ENCODE measurements at regions not wholly inside any gene's neighbourhood (a gene's known extent, or its start where the extent isn't known, plus 50 kb on each side); places are given as distances from the start of the nearest gene placed in this dataset.
"Not testable (repeated sequence)": the region's sequence is repeated elsewhere in the genome, so short reads cannot be mapped to it uniquely, and the experiment has no call there.

GRCh38 chr20:52302736-52303135, 111.2 kb upstream of the ZFP64 start:
- DNase-seq (no peak), ATAC-seq (no peak)
- Histone ChIP-seq H3K27ac (ENCODE audit: low read length) (no peak overlapping the region), H3K4me1 (ENCODE audit: insufficient read depth, low read length) (no peaks in the 10 kb centered on the region), H2AFZ (ENCODE audit: low read length) (no peak overlapping the region), H3K36me3 (ENCODE audit: low read depth, low read length) (no peaks in the 10 kb centered on the region), H3K9me3 (ENCODE audit: low read length) (no peaks in the 10 kb centered on the region), H3K4me2 (ENCODE audit: low read length) (no peak overlapping the region), H4K20me1 (ENCODE audit: low read length) (no peaks in the 10 kb centered on the region), H3K9ac (ENCODE audit: low read length) (no peak overlapping the region), H3K9me2 (replicated peaks; ENCODE audit: low read length) (no peaks in the 10 kb centered on the region), H3K4me3 (ENCODE audit: low read length) (no peak overlapping the region), H3F3A (ENCODE audit: low read length, unreplicated experiment) (no peaks in the 10 kb centered on the region), H3K79me2 (ENCODE audit: low read length) (no peaks in the 10 kb centered on the region), H3K27me3 (ENCODE audit: low read length) (peaks cover 47% of the 10 kb centered on the region)
- TF ChIP-seq EZH2phosphoT487 (IDR thresholded peaks at IDR 0.05; ENCODE audit: borderline replicate concordance, low read length) (no peak), EZH2 (IDR thresholded peaks at IDR 0.05; ENCODE audit: low read length, unreplicated experiment) (no peak), CTCF (conservative IDR thresholded peaks at IDR 0.05; ENCODE audit: low read depth, low read length) (no peak)
- ChIA-PET CTCF (no interaction called here), POLR2A (ENCODE audit: unreplicated experiment) (no interaction called here)
- intact Hi-C loops (cut with micrococcal nuclease): no loop called here
- no TSS peak for BruUV-seq (replicated peaks)

GRCh38 chr20:52302051-52302450, 110.5 kb upstream of the ZFP64 start:
- H3K4me2 ChIP-seq (ENCODE audit: low read length); H3K4me1 ChIP-seq (ENCODE audit: insufficient read depth, low read length); H2AFZ ChIP-seq (ENCODE audit: low read length); H3K79me2 ChIP-seq (ENCODE audit: low read length); H4K20me1 ChIP-seq (ENCODE audit: low read length); H3K4me3 ChIP-seq (ENCODE audit: low read length); H3F3A ChIP-seq (ENCODE audit: low read length, unreplicated experiment); DNase-seq; H3K27ac ChIP-seq (ENCODE audit: low read length); POLR2A ChIA-PET (ENCODE audit: unreplicated experiment); CTCF ChIA-PET; intact Hi-C loops (cut with micrococcal nuclease); H3K9me2 ChIP-seq (replicated peaks; ENCODE audit: low read length); H3K36me3 ChIP-seq (ENCODE audit: low read depth, low read length); H3K9me3 ChIP-seq (ENCODE audit: low read length); H3K9ac ChIP-seq (ENCODE audit: low read length); BruUV-seq (replicated peaks); ATAC-seq: not testable (repeated sequence)
- peaks cover 40% of the 10 kb centered on the region for H3K27me3 ChIP-seq (ENCODE audit: low read length)

- H3K4me2 ChIP-seq (ENCODE audit: low read length): peak overlapping the region; percentile 4; the same call in 1 of the 2 replicates
- no peaks in the 10 kb centered on the region for H4K20me1 ChIP-seq (ENCODE audit: low read length)
- ATAC-seq (peak; percentile 43; the same call in 1 of the 2 replicates), DNase-seq (peak; percentile 74)
- H3F3A ChIP-seq (ENCODE audit: low read length, unreplicated experiment): no peaks in the 10 kb centered on the region
- ChIA-PET CTCF (no interaction called here), POLR2A (ENCODE audit: unreplicated experiment) (no interaction called here)
- peaks cover 7% of the 10 kb centered on the region; the same call in 1 of the 2 replicates for H3K27me3 ChIP-seq (ENCODE audit: low read length)
- no peak overlapping the region for H3K4me3 ChIP-seq (ENCODE audit: low read length)
- H3K36me3 ChIP-seq (ENCODE audit: low read depth, low read length): no peaks in the 10 kb centered on the region
- no peak for TF ChIP-seq EZH2 (IDR thresholded peaks at IDR 0.05; ENCODE audit: low read length, unreplicated experiment)
- no peak for TF ChIP-seq EZH2phosphoT487 (IDR thresholded peaks at IDR 0.05; ENCODE audit: borderline replicate concordance, low read length)
- H3K9me3 ChIP-seq (ENCODE audit: low read length): 0 out of 2 replicates have a peak, but pooled peaks cover 4% of the 10 kb centered on the region
- no peak overlapping the region for H2AFZ ChIP-seq (ENCODE audit: low read length)
- H3K4me1 ChIP-seq (ENCODE audit: insufficient read depth, low read length): peaks cover 14% of the 10 kb centered on the region
- no TSS peak for BruUV-seq (replicated peaks)
- intact Hi-C loops (cut with micrococcal nuclease): no loop called here
- no peak overlapping the region for H3K27ac ChIP-seq (ENCODE audit: low read length)
- H3K79me2 ChIP-seq (ENCODE audit: low read length): no peaks in the 10 kb centered on the region
- no peaks in the 10 kb centered on the region; the same call in 1 of the 2 replicates for H3K9me2 ChIP-seq (replicated peaks; ENCODE audit: low read length)
- H3K9ac ChIP-seq (ENCODE audit: low read length): no peak overlapping the region
Measured at GRCh38 chr20:52295556-52295955, 104.0 kb upstream of the ZFP64 start.

GRCh38 chr20:52294106-52294628, 102.6 kb upstream of the ZFP64 start:
- Histone ChIP-seq H3K4me1 (ENCODE audit: insufficient read depth, low read length) (peaks cover 14% of the 10 kb centered on the region), H3F3A (ENCODE audit: low read length, unreplicated experiment) (no peaks in the 10 kb centered on the region), H3K79me2 (ENCODE audit: low read length) (no peaks in the 10 kb centered on the region), H3K9ac (ENCODE audit: low read length) (no peak overlapping the region), H3K4me3 (ENCODE audit: low read length) (no peak overlapping the region), H3K9me3 (ENCODE audit: low read length) (0 out of 2 replicates have a peak, but pooled peaks cover 4% of the 10 kb centered on the region), H3K4me2 (ENCODE audit: low read length) (no peak overlapping the region), H3K27me3 (ENCODE audit: low read length) (peaks cover 3% of the 10 kb centered on the region; the same call in 1 of the 2 replicates), H2AFZ (ENCODE audit: low read length) (no peak overlapping the region), H3K36me3 (ENCODE audit: low read depth, low read length) (no peaks in the 10 kb centered on the region), H4K20me1 (ENCODE audit: low read length) (no peaks in the 10 kb centered on the region), H3K27ac (ENCODE audit: low read length) (no peak overlapping the region), H3K9me2 (replicated peaks; ENCODE audit: low read length) (no peaks in the 10 kb centered on the region; the same call in 1 of the 2 replicates)
- POLR2A ChIA-PET (ENCODE audit: unreplicated experiment): no interaction called here
- intact Hi-C loops (cut with micrococcal nuclease): no loop called here
- CTCF ChIA-PET: no interaction called here
- DNase-seq (peak; percentile 28), ATAC-seq (no peak)
- TF ChIP-seq EZH2 (IDR thresholded peaks at IDR 0.05; ENCODE audit: low read length, unreplicated experiment): no peak
- no peak for TF ChIP-seq EZH2phosphoT487 (IDR thresholded peaks at IDR 0.05; ENCODE audit: borderline replicate concordance, low read length)
- no peak for TF ChIP-seq CTCF (conservative IDR thresholded peaks at IDR 0.05; ENCODE audit: low read depth, low read length)
- no TSS peak for BruUV-seq (replicated peaks)
